Immature natural killer cell (primary cell): ENCODE measurements at regions not wholly inside any gene's neighbourhood (a gene's known extent, or its start where the extent isn't known, plus 50 kb on each side); places are given as distances from the start of the nearest gene placed in this dataset.

ENCODE experiments used
- DNase-seq, 3 donors: peaks; one replicate each; pipeline ENCODE4 v3.0.0; 2022; ENCODE audit warnings: mixed read lengths in 1 of 3
- H3K27ac Mint-ChIP-seq, 6 donors: one replicate each; pipeline ENCODE4 v1.8.0; 2020; ENCODE audit warnings: mixed read lengths in 6 of 6, mild to moderate bottlenecking in 5 of 6, inconsistent platforms in 4 of 6, moderate library complexity in 3 of 6
- H3K27me3 Mint-ChIP-seq, 3 donors: one replicate each; pipeline ENCODE4 v1.8.0; 2020 to 2021; ENCODE audit warnings: low read depth in 3 of 3, mild to moderate bottlenecking in 3 of 3, mixed read lengths in 3 of 3, moderate library complexity in 3 of 3, inconsistent platforms in 1 of 3
- H3K36me3 Mint-ChIP-seq, 3 donors: one replicate each; pipeline ENCODE4 v1.8.0; 2020; ENCODE audit warnings: mixed read lengths in 3 of 3, inconsistent platforms in 2 of 3, mild to moderate bottlenecking in 2 of 3
- H3K4me1 Mint-ChIP-seq, 2 donors: one replicate each; pipeline ENCODE4 v1.8.0; 2020; ENCODE audit warnings: inconsistent platforms in 2 of 2, mild to moderate bottlenecking in 2 of 2, mixed read lengths in 2 of 2, moderate library complexity in 1 of 2
- H3K4me3 Mint-ChIP-seq, 5 donors: one replicate each; pipeline ENCODE4 v1.8.0; 2020; ENCODE audit warnings: mild to moderate bottlenecking in 5 of 5, mixed read lengths in 5 of 5, inconsistent platforms in 3 of 5, moderate library complexity in 3 of 5
- H3K9me3 Mint-ChIP-seq, 6 donors: one replicate each; pipeline ENCODE4 v1.8.0; 2020; ENCODE audit warnings: mild to moderate bottlenecking in 6 of 6, mixed read lengths in 6 of 6, inconsistent platforms in 4 of 6, moderate library complexity in 3 of 6

DNA sequence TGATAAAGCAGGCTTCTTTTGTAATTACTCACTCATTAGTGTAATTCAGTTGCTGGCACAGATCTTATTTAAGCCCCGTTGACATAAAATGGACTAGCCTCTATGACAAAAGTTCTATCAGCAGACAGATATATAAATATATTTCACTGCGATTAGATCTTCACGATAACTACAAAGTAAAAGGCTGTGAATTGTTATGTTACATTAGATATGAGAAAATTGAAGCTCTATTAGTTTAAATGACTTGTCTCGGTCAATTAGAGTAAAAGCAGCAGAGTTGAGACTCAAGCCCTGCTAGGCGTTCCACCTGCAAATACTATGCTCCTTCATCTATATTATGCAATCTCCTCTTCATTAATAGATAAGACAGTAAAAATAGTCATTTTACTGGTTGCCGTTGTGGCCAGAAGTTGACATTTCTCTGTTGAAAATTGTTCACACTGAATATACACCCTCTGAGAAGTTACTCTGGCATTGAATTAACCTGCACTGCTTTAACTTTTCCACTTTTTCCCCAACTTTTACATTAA is 136.7 kb downstream of the DKK1 start:
- no peak for DNase-seq
- Mint-ChIP-seq H3K9me3 (no peaks in the 10 kb centered on the region), H3K36me3 (no peaks in the 10 kb centered on the region), H3K27ac (no peak overlapping the region), H3K4me3 (no peak overlapping the region), H3K4me1 (no peaks in the 10 kb centered on the region), H3K27me3 (no peaks in the 10 kb centered on the region)

GRCh38 chr10:52451817-52452216 is 137.7 kb downstream of the DKK1 start:
- Mint-ChIP-seq H3K4me3 (no peak overlapping the region), H3K9me3 (no peaks in the 10 kb centered on the region), H3K27ac (no peak overlapping the region), H3K36me3 (no peaks in the 10 kb centered on the region), H3K27me3 (no peaks in the 10 kb centered on the region), H3K4me1 (no peaks in the 10 kb centered on the region)
- DNase-seq: no peak

GRCh38 chr10:52452600-52453493 is 138.8 kb downstream of the DKK1 start:
- no peak for DNase-seq
- Mint-ChIP-seq H3K27me3 (no peaks in the 10 kb centered on the region), H3K4me3 (no peak overlapping the region), H3K36me3 (no peaks in the 10 kb centered on the region), H3K9me3 (no peaks in the 10 kb centered on the region), H3K27ac (no peak overlapping the region), H3K4me1 (no peaks in the 10 kb centered on the region)

DNA sequence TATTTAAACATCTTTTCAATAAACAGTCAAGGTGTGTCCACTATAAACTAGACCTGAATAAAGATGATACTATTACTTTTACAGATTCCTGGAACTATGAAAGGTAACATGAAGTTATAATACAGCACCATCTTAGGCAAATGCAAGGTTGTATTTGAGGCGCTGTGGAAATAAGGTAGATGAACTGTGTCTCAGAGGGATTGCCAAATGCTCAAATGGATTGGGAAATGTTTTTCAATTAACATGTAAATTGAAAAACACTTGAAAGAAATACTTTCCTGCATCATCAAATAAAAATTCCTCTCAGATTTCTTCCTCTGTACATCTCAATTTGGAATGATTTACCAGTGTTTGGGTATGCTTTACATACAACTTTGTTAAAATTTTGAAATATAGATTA is 139.4 kb downstream of the DKK1 start:
- Mint-ChIP-seq H3K36me3 (no peaks in the 10 kb centered on the region), H3K27ac (no peak overlapping the region), H3K4me3 (no peak overlapping the region), H3K4me1 (no peaks in the 10 kb centered on the region), H3K27me3 (no peaks in the 10 kb centered on the region), H3K9me3 (no peaks in the 10 kb centered on the region)
- DNase-seq: no peak

DNA sequence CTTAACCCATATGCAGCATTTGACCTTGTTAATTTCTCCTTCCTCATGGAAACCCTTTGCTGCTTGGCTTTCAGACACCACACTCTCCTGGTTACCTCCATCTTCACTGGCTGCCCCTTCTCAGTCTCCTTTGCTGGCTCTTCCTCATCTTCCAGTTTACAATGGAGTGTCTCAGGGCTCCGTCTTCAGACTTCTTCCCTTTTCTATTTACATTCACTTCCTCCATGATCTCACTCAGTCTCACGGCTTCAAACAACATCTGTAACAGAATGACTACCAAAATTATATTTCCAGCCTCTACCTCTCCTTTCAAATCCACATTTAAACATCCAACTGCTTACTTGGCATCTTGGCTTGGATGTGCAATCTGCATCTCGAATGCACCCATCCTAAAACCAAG is 140.4 kb downstream of the DKK1 start:
- Mint-ChIP-seq H3K36me3 (no peaks in the 10 kb centered on the region), H3K27ac (no peak overlapping the region), H3K9me3 (no peaks in the 10 kb centered on the region), H3K4me3 (no peak overlapping the region), H3K4me1 (no peaks in the 10 kb centered on the region), H3K27me3 (no peaks in the 10 kb centered on the region)
- DNase-seq: no peak

DNA sequence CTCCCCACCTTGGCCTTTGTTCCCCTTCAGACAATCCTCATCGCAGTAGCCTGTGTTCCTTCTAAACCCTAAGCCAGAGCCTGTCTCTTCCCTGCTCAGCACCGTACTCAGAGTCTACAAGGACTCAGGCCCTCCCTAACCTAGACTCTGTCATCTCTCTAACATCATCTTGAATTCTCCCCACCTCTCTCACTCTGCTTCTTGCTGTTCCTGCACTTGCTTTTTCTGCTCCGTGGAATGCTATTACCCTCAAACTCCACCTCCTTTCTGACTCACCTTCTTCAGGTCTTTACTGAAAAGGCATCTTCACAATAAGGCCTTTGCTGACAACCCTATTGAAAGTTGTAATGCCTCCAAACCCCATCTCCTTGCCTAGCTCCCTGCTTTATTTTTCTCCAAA is 141.0 kb downstream of the DKK1 start:
- no peak for DNase-seq
- H3K4me3 Mint-ChIP-seq: no peak overlapping the region
- no peak overlapping the region for H3K27ac Mint-ChIP-seq
- no peaks in the 10 kb centered on the region for H3K36me3 Mint-ChIP-seq
- no peaks in the 10 kb centered on the region for H3K9me3 Mint-ChIP-seq
- no peaks in the 10 kb centered on the region for H3K4me1 Mint-ChIP-seq
- no peaks in the 10 kb centered on the region for H3K27me3 Mint-ChIP-seq

- H3K4me3 Mint-ChIP-seq: no peak overlapping the region
- peaks cover 0 to 2% (median 0%) of the 10 kb centered on the region in 6 donors for H3K9me3 Mint-ChIP-seq
- no peaks in the 10 kb centered on the region for H3K4me1 Mint-ChIP-seq
- H3K27ac Mint-ChIP-seq: no peak overlapping the region
- H3K36me3 Mint-ChIP-seq: no peaks in the 10 kb centered on the region
- DNase-seq: no peak
- H3K27me3 Mint-ChIP-seq: no peaks in the 10 kb centered on the region
These were observed 145.0 kb downstream of the DKK1 start for GRCh38 chr10:52459097-52459496.

GRCh38 chr10:52463826-52464225 is 149.7 kb downstream of the DKK1 start:
- DNase-seq: no peak

GRCh38 chr10:52464368-52465124 is 150.5 kb downstream of the DKK1 start:
- Mint-ChIP-seq H3K27ac (no peak overlapping the region), H3K36me3 (no peaks in the 10 kb centered on the region), H3K27me3 (peaks cover 0 to 2% (median 0%) of the 10 kb centered on the region in 3 donors), H3K4me3 (no peak overlapping the region), H3K4me1 (peaks cover 1 to 8% of the 10 kb centered on the region in 2 donors), H3K9me3 (peaks cover 0 to 2% (median 0%) of the 10 kb centered on the region in 6 donors)
- no peak for DNase-seq

More at GRCh38 chr10:52463826-52464225, 149.7 kb downstream of the DKK1 start:
- no peak overlapping the region for H3K27ac Mint-ChIP-seq
- H3K27me3 Mint-ChIP-seq: no peaks in the 10 kb centered on the region
- H3K9me3 Mint-ChIP-seq: peaks cover 0 to 2% (median 0%) of the 10 kb centered on the region in 6 donors
- H3K36me3 Mint-ChIP-seq: no peaks in the 10 kb centered on the region
- H3K4me3 Mint-ChIP-seq: no peak overlapping the region
- H3K4me1 Mint-ChIP-seq: peaks cover 1 to 8% of the 10 kb centered on the region in 2 donors

- H3K27ac Mint-ChIP-seq: no peak overlapping the region
- H3K27me3 Mint-ChIP-seq: peaks cover 0 to 2% (median 0%) of the 10 kb centered on the region in 3 donors
- no peak overlapping the region for H3K4me3 Mint-ChIP-seq
- peaks cover 1 to 8% of the 10 kb centered on the region in 2 donors for H3K4me1 Mint-ChIP-seq
- H3K36me3 Mint-ChIP-seq: no peaks in the 10 kb centered on the region
- no peak for DNase-seq
- peaks cover 0 to 2% (median 0%) of the 10 kb centered on the region in 6 donors for H3K9me3 Mint-ChIP-seq
These were observed 151.1 kb downstream of the DKK1 start for GRCh38 chr10:52465202-52465601.

DNA sequence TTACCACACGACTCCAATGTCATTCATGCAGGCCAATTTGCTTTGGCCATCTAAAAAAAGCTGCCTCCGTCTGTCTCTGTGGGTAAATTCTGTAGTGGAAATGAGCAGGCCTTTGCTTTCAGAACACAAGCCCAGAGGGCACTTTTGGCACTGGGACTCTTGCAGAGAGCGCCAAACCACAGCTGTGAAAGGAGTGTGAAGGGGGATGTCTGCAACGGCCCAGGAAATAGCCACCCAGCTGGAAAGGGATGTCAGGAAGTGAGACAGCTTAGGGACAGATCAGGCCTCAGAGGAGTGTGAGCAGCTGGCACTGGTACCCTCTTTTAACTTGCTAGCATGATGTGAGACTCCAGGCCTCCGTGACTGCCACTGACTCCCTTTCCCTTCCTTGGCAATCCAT is 152.4 kb downstream of the DKK1 start:
- Mint-ChIP-seq H3K9me3 (no peaks in the 10 kb centered on the region), H3K4me1 (peaks cover 1 to 8% of the 10 kb centered on the region in 2 donors), H3K27ac (no peak overlapping the region), H3K27me3 (peaks cover 0 to 2% (median 2%) of the 10 kb centered on the region in 3 donors), H3K36me3 (no peaks in the 10 kb centered on the region), H3K4me3 (no peak overlapping the region)
- DNase-seq: no peak

DNA sequence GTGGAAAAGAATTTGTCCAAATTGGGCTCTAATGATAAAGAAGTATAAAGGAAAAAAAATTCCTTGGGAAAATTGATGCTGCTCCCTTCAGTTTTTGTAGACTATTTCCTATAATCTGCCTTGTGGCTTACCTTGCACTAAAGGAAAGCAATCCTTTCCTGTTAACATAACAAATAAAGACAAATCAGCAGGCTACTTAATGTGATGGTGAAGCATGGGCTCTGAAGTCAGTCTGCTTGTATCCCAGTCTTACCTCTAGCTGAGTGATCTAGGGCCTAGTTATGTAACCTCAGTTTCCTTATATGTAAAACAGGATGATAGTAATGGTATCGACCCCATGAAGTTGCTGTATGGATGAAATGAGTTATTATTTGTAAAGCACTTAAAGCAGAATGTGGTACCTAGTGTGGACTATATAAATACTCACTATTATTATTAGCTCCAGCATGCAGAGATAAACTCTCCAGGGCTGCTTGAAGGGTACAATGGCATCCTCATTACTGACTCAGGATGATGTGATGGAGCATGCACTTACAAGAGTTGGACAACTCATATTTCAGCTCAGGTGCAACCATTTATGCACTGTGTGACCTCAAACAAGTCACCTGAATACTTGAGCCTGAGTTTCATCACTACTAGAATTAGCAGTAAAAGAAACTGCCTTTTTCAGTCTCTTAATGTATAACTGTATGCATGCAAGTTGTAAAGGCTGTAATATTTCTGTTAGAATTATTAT is 156.1 kb downstream of the DKK1 start:
- Mint-ChIP-seq H3K27me3 (peaks cover 0 to 3% (median 2%) of the 10 kb centered on the region in 3 donors), H3K4me1 (peaks cover 1 to 8% of the 10 kb centered on the region in 2 donors), H3K4me3 (no peak overlapping the region)

GRCh38 chr10:52472406-52473146 is 158.5 kb downstream of the DKK1 start:
- no peaks in the 10 kb centered on the region for H3K4me1 Mint-ChIP-seq
- H3K9me3 Mint-ChIP-seq: peaks cover 0 to 7% (median 1%) of the 10 kb centered on the region in 6 donors
- no peaks in the 10 kb centered on the region for H3K36me3 Mint-ChIP-seq
- no peak overlapping the region for H3K27ac Mint-ChIP-seq
- DNase-seq: no peak
- peaks cover 0 to 5% (median 2%) of the 10 kb centered on the region in 3 donors for H3K27me3 Mint-ChIP-seq
- H3K4me3 Mint-ChIP-seq: no peak overlapping the region

More for the DNA sequence above, 156.1 kb downstream of the DKK1 start:
- no peak for DNase-seq
- Mint-ChIP-seq H3K27ac (no peak overlapping the region), H3K36me3 (no peaks in the 10 kb centered on the region), H3K9me3 (peaks cover 0 to 7% (median 0%) of the 10 kb centered on the region in 6 donors)
